ENCODE measurements at regions not wholly inside any gene's neighbourhood (a gene's known extent, or its start where the extent isn't known, plus 50 kb on each side); places are given as distances from the start of the nearest gene placed in this dataset.

- no peak overlapping the region for H3K27ac ChIP-seq (ENCODE audit: low read depth, low read length)
- H3K9me3 ChIP-seq (ENCODE audit: control insufficient read depth in 2 of 3, low read length in 3 of 3), result no peaks in the 10 kb centered on the region
- Mint-ChIP-seq H3K9me3 (no peaks in the 10 kb centered on the region), H3K27me3 (peaks cover under 1 to 12% (median 5%) of the 10 kb centered on the region in 5 donors), H3K4me3 (no peak overlapping the region), H3K36me3 (no peaks in the 10 kb centered on the region), H3K27ac (no peak overlapping the region), H3K4me1 (no peaks in the 10 kb centered on the region)
- intact Hi-C loops (cut with micrococcal nuclease), result no loop called here
- no peaks in the 10 kb centered on the region for H3K4me1 ChIP-seq (ENCODE audit: control insufficient read depth in 2 of 2, insufficient read depth in 2 of 2, low read length in 2 of 2)
- ATAC-seq (no peak), DNase-seq (no peak)
- H3K27me3 ChIP-seq (ENCODE audit: control insufficient read depth in 2 of 2, insufficient read depth in 2 of 2, low read length in 2 of 2), result no peaks in the 10 kb centered on the region
- no peaks in the 10 kb centered on the region for H3K36me3 ChIP-seq (ENCODE audit: control insufficient read depth in 2 of 3, insufficient read depth in 3 of 3, low read length in 3 of 3)
- ChIA-PET POLR2A (interaction anchor here (0.6 kb wide), 1 partner anchor 948 kb away, joined by 4 read pairs; no protein-coding TSS in a partner anchor), CTCF (interaction anchor here (0.8 kb wide), 1 partner anchor 627 kb away, joined by 3 read pairs; no protein-coding TSS in a partner anchor)
- H3K4me3 ChIP-seq (ENCODE audit: low read length), result no peak overlapping the region
Measured at GRCh38 chr9:71581101-71581500, 187.2 kb downstream of the CEMIP2 start.

GRCh38 chr9:71571186-71571585 is 197.1 kb downstream of the CEMIP2 start:
- H3K36me3 Mint-ChIP-seq, result peaks cover 0 to 5% (median 0%) of the 10 kb centered on the region in 5 donors
- peaks cover 0 to 14% (median 0%) of the 10 kb centered on the region in 11 donors for H3K9me3 Mint-ChIP-seq
- no peaks in the 10 kb centered on the region for H3K4me1 Mint-ChIP-seq
- Histone ChIP-seq H3K27ac (ENCODE audit: low read depth, low read length) (no peak overlapping the region), H3K36me3 (ENCODE audit: control insufficient read depth in 2 of 3, insufficient read depth in 3 of 3, low read length in 3 of 3) (no peaks in the 10 kb centered on the region), H3K4me3 (ENCODE audit: low read length) (no peak overlapping the region), H3K27me3 (ENCODE audit: control insufficient read depth in 2 of 2, insufficient read depth in 2 of 2, low read length in 2 of 2) (peaks cover 0 to 3% of the 10 kb centered on the region in 2 donors), H3K4me1 (ENCODE audit: control insufficient read depth in 2 of 2, insufficient read depth in 2 of 2, low read length in 2 of 2) (no peaks in the 10 kb centered on the region), H3K9me3 (ENCODE audit: control insufficient read depth in 2 of 3, low read length in 3 of 3) (no peaks in the 10 kb centered on the region)
- H3K4me3 Mint-ChIP-seq, result no peak overlapping the region
- ChIA-PET POLR2A (no interaction called here), CTCF (no interaction called here)
- ATAC-seq, result no peak
- no peak for DNase-seq
- no peak overlapping the region for H3K27ac Mint-ChIP-seq
- peaks cover 0 to 36% (median 9%) of the 10 kb centered on the region in 5 donors for H3K27me3 Mint-ChIP-seq
- intact Hi-C loops (cut with micrococcal nuclease), result no loop called here

GRCh38 chr9:71567890-71568289 is 200.4 kb downstream of the CEMIP2 start:
- CTCF ChIA-PET, result no interaction called here
- Histone ChIP-seq H3K9me3 (ENCODE audit: control insufficient read depth in 2 of 3, low read length in 3 of 3) (no peaks in the 10 kb centered on the region), H3K27ac (ENCODE audit: low read depth, low read length) (no peak overlapping the region), H3K4me3 (ENCODE audit: low read length) (no peak overlapping the region), H3K27me3 (ENCODE audit: control insufficient read depth in 2 of 2, insufficient read depth in 2 of 2, low read length in 2 of 2) (peaks cover 0 to 3% of the 10 kb centered on the region in 2 donors), H3K4me1 (ENCODE audit: control insufficient read depth in 2 of 2, insufficient read depth in 2 of 2, low read length in 2 of 2) (no peaks in the 10 kb centered on the region), H3K36me3 (ENCODE audit: control insufficient read depth in 2 of 3, insufficient read depth in 3 of 3, low read length in 3 of 3) (no peaks in the 10 kb centered on the region)
- Mint-ChIP-seq H3K27ac (no peak overlapping the region), H3K4me3 (no peak overlapping the region), H3K36me3 (peaks cover 0 to 5% (median 0%) of the 10 kb centered on the region in 5 donors), H3K27me3 (peaks cover 12 to 33% (median 16%) of the 10 kb centered on the region in 5 donors), H3K9me3 (peaks cover 0 to 14% (median 0%) of the 10 kb centered on the region in 11 donors), H3K4me1 (no peaks in the 10 kb centered on the region)
- POLR2A ChIA-PET, result no interaction called here
- intact Hi-C loops (cut with micrococcal nuclease), result no loop called here
- DNase-seq (no peak), ATAC-seq (no peak)

GRCh38 chr9:71562140-71562539 is 206.2 kb downstream of the CEMIP2 start:
- DNase-seq, result no peak
- Mint-ChIP-seq H3K27me3 (peaks cover 18 to 63% (median 26%) of the 10 kb centered on the region in 5 donors), H3K27ac (no peak overlapping the region)

GRCh38 chr9:71557310-71557709 is 211.0 kb downstream of the CEMIP2 start:
- ATAC-seq, result no peak
- intact Hi-C loops (cut with micrococcal nuclease), result no loop called here
- Mint-ChIP-seq H3K27ac (no peak overlapping the region), H3K27me3 (peaks cover 14 to 41% (median 33%) of the 10 kb centered on the region in 5 donors), H3K9me3 (no peaks in the 10 kb centered on the region), H3K4me1 (peaks cover 0 to 3% (median 0%) of the 10 kb centered on the region in 7 donors), H3K4me3 (no peak overlapping the region), H3K36me3 (no peaks in the 10 kb centered on the region)
- Histone ChIP-seq H3K27ac (ENCODE audit: low read depth, low read length) (no peak overlapping the region), H3K9me3 (ENCODE audit: control insufficient read depth in 2 of 3, low read length in 3 of 3) (no peaks in the 10 kb centered on the region), H3K4me1 (ENCODE audit: control insufficient read depth in 2 of 2, insufficient read depth in 2 of 2, low read length in 2 of 2) (no peaks in the 10 kb centered on the region), H3K27me3 (ENCODE audit: control insufficient read depth in 2 of 2, insufficient read depth in 2 of 2, low read length in 2 of 2) (peaks cover 0 to 4% of the 10 kb centered on the region in 2 donors), H3K4me3 (ENCODE audit: low read length) (no peak overlapping the region), H3K36me3 (ENCODE audit: control insufficient read depth in 2 of 3, insufficient read depth in 3 of 3, low read length in 3 of 3) (no peaks in the 10 kb centered on the region)
- POLR2A ChIA-PET, result no interaction called here
- no peak for DNase-seq
- CTCF ChIA-PET, result interaction anchor here (0.5 kb wide), 1 partner anchor 1550 kb away, joined by 3 read pairs; no protein-coding TSS in a partner anchor

More at GRCh38 chr9:71562140-71562539, 206.2 kb downstream of the CEMIP2 start:
- no peak for ATAC-seq
- no peak overlapping the region for H3K4me3 ChIP-seq (ENCODE audit: low read length)
- H3K27ac ChIP-seq (ENCODE audit: low read depth, low read length), result no peak overlapping the region
- Mint-ChIP-seq H3K4me1 (no peaks in the 10 kb centered on the region), H3K36me3 (peaks cover 0 to 5% (median 0%) of the 10 kb centered on the region in 5 donors), H3K4me3 (no peak overlapping the region), H3K9me3 (peaks cover 0 to 7% (median 0%) of the 10 kb centered on the region in 11 donors)
- CTCF ChIA-PET, result no interaction called here
- no peaks in the 10 kb centered on the region for H3K9me3 ChIP-seq (ENCODE audit: control insufficient read depth in 2 of 3, low read length in 3 of 3)
- POLR2A ChIA-PET, result no interaction called here
- no peaks in the 10 kb centered on the region for H3K27me3 ChIP-seq (ENCODE audit: control insufficient read depth in 2 of 2, insufficient read depth in 2 of 2, low read length in 2 of 2)
- H3K36me3 ChIP-seq (ENCODE audit: control insufficient read depth in 2 of 3, insufficient read depth in 3 of 3, low read length in 3 of 3), result no peaks in the 10 kb centered on the region
- H3K4me1 ChIP-seq (ENCODE audit: control insufficient read depth in 2 of 2, insufficient read depth in 2 of 2, low read length in 2 of 2), result no peaks in the 10 kb centered on the region
- intact Hi-C loops (cut with micrococcal nuclease), result no loop called here

- no peaks in the 10 kb centered on the region for H3K9me3 Mint-ChIP-seq
- no peak overlapping the region for H3K27ac Mint-ChIP-seq
- Histone ChIP-seq H3K9me3 (ENCODE audit: control insufficient read depth in 2 of 3, low read length in 3 of 3) (no peaks in the 10 kb centered on the region), H3K4me3 (ENCODE audit: low read length) (no peak overlapping the region), H3K4me1 (ENCODE audit: control insufficient read depth in 2 of 2, insufficient read depth in 2 of 2, low read length in 2 of 2) (no peaks in the 10 kb centered on the region), H3K27ac (ENCODE audit: low read depth, low read length) (no peak overlapping the region), H3K27me3 (ENCODE audit: control insufficient read depth in 2 of 2, insufficient read depth in 2 of 2, low read length in 2 of 2) (peaks cover 0 to 4% of the 10 kb centered on the region in 2 donors), H3K36me3 (ENCODE audit: control insufficient read depth in 2 of 3, insufficient read depth in 3 of 3, low read length in 3 of 3) (no peaks in the 10 kb centered on the region)
- ATAC-seq, result no peak
- POLR2A ChIA-PET, result no interaction called here
- H3K27me3 Mint-ChIP-seq, result peaks cover 29 to 44% (median 36%) of the 10 kb centered on the region in 5 donors
- no peak for DNase-seq
- intact Hi-C loops (cut with micrococcal nuclease), result no loop called here
- peak overlapping the region in 1 of 10 donors; percentile 5 for H3K4me3 Mint-ChIP-seq
- CTCF ChIA-PET, result no interaction called here
- H3K36me3 Mint-ChIP-seq, result no peaks in the 10 kb centered on the region
- H3K4me1 Mint-ChIP-seq, result peaks cover 0 to 6% (median 0%) of the 10 kb centered on the region in 7 donors
Measured at GRCh38 chr9:71552480-71552879, 215.8 kb downstream of the CEMIP2 start.

GRCh38 chr9:71549023-71549422 is 219.3 kb downstream of the CEMIP2 start:
- H3K27me3 Mint-ChIP-seq, result peaks cover 35 to 45% (median 36%) of the 10 kb centered on the region in 5 donors
- H3K27ac Mint-ChIP-seq, result no peak overlapping the region

More at GRCh38 chr9:71549023-71549422, 219.3 kb downstream of the CEMIP2 start:
- Histone ChIP-seq H3K4me1 (ENCODE audit: control insufficient read depth in 2 of 2, insufficient read depth in 2 of 2, low read length in 2 of 2) (no peaks in the 10 kb centered on the region), H3K9me3 (ENCODE audit: control insufficient read depth in 2 of 3, low read length in 3 of 3) (no peaks in the 10 kb centered on the region), H3K27me3 (ENCODE audit: control insufficient read depth in 2 of 2, insufficient read depth in 2 of 2, low read length in 2 of 2) (no peaks in the 10 kb centered on the region), H3K4me3 (ENCODE audit: low read length) (no peak overlapping the region), H3K36me3 (ENCODE audit: control insufficient read depth in 2 of 3, insufficient read depth in 3 of 3, low read length in 3 of 3) (no peaks in the 10 kb centered on the region), H3K27ac (ENCODE audit: low read depth, low read length) (no peak overlapping the region)
- POLR2A ChIA-PET, result no interaction called here
- intact Hi-C loops (cut with micrococcal nuclease), result no loop called here
- DNase-seq (no peak), ATAC-seq (no peak)
- no peak overlapping the region for H3K4me3 Mint-ChIP-seq
- CTCF ChIA-PET, result no interaction called here
- H3K4me1 Mint-ChIP-seq, result peaks cover 0 to 6% (median 0%) of the 10 kb centered on the region in 7 donors
- H3K9me3 Mint-ChIP-seq, result no peaks in the 10 kb centered on the region
- no peaks in the 10 kb centered on the region for H3K36me3 Mint-ChIP-seq
